GM12864 (cell line): ENCODE measurements at regions not wholly inside any gene's neighbourhood (a gene's known extent, or its start where the extent isn't known, plus 50 kb on each side); places are given as distances from the start of the nearest gene placed in this dataset.

Experiments used
- DNase-seq: peaks from one replicate; pipeline ENCODE4 v3.0.0-alpha.2; 2011; ENCODE audit warnings: low read depth
- H3K4me3 ChIP-seq: 2 replicates; pipeline ENCODE4 v1.5.1; 2011; ENCODE audit warnings: mild to moderate bottlenecking, low read depth, low read length, control low read depth
- TF ChIP-seq, protein P1 (sequence below): IDR thresholded peaks from 2 replicates; pipeline ENCODE4 v1.5.1; 2011; ENCODE audit warnings: low read depth, mild to moderate bottlenecking, moderate library complexity, low read length, control low read depth, inconsistent platforms; ENCODE audit errors: missing control alignments

- H3K4me3 ChIP-seq: no peak overlapping the region
These were observed 119.5 kb upstream of the PMEPA1 start for GRCh38 chr20:57829336-57829735.

GRCh38 chr20:57828696-57829095 lies 118.9 kb upstream of the PMEPA1 start:
- TF ChIP-seq, protein P1, sequence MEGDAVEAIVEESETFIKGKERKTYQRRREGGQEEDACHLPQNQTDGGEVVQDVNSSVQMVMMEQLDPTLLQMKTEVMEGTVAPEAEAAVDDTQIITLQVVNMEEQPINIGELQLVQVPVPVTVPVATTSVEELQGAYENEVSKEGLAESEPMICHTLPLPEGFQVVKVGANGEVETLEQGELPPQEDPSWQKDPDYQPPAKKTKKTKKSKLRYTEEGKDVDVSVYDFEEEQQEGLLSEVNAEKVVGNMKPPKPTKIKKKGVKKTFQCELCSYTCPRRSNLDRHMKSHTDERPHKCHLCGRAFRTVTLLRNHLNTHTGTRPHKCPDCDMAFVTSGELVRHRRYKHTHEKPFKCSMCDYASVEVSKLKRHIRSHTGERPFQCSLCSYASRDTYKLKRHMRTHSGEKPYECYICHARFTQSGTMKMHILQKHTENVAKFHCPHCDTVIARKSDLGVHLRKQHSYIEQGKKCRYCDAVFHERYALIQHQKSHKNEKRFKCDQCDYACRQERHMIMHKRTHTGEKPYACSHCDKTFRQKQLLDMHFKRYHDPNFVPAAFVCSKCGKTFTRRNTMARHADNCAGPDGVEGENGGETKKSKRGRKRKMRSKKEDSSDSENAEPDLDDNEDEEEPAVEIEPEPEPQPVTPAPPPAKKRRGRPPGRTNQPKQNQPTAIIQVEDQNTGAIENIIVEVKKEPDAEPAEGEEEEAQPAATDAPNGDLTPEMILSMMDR: no peak
- H3K4me3 ChIP-seq: no peak overlapping the region
- no peak for DNase-seq

More at GRCh38 chr20:57829336-57829735, 119.5 kb upstream of the PMEPA1 start:
- TF ChIP-seq, protein P1: no peak
- no peak for DNase-seq

GRCh38 chr20:57826666-57827287 lies 117.0 kb upstream of the PMEPA1 start:
- DNase-seq: no peak
- TF ChIP-seq, protein P1: no peak
- no peak overlapping the region for H3K4me3 ChIP-seq

DNA sequence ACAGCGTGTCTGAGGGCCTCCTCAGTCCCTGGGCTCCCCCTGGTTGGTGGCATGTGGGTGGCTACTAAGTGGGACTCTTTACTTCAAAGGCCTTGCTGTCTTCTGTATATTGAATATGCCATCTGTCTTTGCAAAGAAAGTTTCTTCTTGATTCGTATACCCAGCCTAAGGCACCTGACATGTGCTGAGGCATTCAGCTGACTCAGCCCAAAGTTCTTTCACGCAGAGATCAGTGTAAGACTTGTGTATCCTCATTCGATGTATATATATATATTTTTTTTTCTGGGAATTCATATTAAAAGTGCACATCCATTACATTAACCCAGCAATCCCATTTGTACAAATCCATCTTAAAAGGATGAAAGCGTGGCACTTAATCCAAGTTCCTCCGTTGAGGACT lies 115.1 kb upstream of the PMEPA1 start:
- TF ChIP-seq, protein P1: no peak
- DNase-seq: no peak
- H3K4me3 ChIP-seq: no peak overlapping the region

DNA sequence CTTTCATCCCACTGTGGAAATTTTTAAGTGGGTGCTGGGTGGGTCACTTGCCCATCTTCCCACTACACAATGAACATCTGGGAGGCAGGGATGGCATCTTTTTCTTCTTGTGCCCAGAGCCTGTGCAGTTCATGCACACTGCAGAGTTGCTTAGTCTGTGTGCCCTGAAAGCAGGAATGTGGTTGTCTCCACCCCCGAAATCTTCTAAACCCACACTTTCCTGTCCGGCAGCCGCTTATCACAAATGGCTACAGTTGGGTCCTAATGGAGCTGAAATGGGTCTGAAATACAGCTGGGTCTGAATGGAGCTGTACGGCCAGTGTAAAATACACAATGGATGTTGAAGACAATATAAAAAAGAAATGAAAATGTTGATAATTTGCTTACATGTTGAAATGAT lies 112.1 kb upstream of the PMEPA1 start:
- no peak for DNase-seq
- H3K4me3 ChIP-seq: no peak overlapping the region
- TF ChIP-seq, protein P1: no peak

DNA sequence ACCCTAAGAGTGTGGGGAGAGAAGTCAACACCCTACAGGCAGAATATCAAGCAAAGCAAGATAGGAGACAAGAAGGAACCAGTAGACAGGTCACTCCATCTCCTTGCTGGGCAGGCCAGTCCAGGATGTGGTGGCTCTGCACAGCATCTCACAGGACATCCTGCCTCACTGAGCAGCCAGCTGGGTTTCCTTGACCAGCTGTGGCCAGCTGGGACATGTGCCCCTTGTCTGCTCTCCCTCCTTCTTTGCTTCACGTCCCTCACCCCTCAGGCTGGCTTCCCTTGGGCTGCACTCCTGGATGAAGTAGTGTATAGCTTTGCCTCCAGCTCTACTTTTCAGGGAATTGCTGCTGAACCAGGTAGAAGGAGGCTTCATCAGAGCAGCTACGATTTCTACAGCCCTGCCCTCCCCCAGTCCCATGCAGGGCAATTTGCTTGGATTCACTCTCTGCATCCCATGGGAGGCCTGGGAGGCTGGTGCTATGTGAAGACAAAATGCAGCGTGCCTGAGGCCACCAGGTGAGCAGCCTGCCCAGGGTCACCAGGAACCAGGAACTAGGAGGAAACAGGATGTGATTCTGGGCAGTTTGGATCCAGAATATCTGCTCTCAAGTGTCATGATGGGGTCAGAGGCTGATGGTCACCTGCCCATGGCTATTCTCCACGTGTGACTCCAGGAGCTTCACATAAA lies 110.0 kb upstream of the PMEPA1 start:
- no peak overlapping the region for H3K4me3 ChIP-seq
- DNase-seq: no peak
- TF ChIP-seq, protein P1: no peak

DNA sequence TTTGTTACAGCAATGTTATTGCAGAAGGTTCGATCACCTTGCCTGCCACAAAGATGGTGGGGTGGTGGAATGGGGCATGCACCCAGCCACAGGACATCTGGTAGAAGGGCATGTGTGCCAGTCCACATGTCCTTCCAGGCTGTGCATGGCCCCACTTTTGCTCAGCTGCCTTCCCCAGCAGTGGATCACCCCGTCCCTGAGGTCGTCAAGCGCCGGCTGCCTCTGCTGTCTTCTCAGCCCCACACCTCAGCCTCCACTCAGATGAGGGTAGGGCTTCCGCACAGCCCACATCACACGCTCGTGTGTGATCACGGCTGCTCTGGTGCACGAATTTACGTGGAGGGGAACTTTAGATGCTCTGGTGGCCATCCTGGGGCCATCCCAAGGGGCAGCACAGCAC lies 109.5 kb upstream of the PMEPA1 start:
- no peak for DNase-seq
- TF ChIP-seq, protein P1: no peak
- H3K4me3 ChIP-seq: no peak overlapping the region
